Lung (tissue), 11 donors: ENCODE measurements at regions not wholly inside any gene's neighbourhood (a gene's known extent, or its start where the extent isn't known, plus 50 kb on each side); places are given as distances from the start of the nearest gene placed in this dataset.

Experiments
- ATAC-seq: fragments of 200-7000 bp; cut with Tn5 transposase; one replicate; pipeline ENCODE4 v1.9.1; 2020; ENCODE audit warnings: moderate number of reproducible peaks; ENCODE audit not compliant: insufficient read depth, low FRiP score
- DNase-seq, 3 donors: peaks; one replicate each; pipeline ENCODE4 v3.0.0-alpha.2; 2013 to 2017
- H3K27ac ChIP-seq, 2 donors: one replicate each; pipeline ENCODE4 v1.5.1; 2013; ENCODE audit warnings: mild to moderate bottlenecking in 2 of 2, moderate library complexity in 2 of 2, control low read depth in 1 of 2, inconsistent platforms in 1 of 2, low read depth in 1 of 2, low read length in 1 of 2
- H3K27me3 ChIP-seq, 3 donors: one replicate each; pipeline ENCODE4 v1.5.1; 2013; ENCODE audit warnings: low read length in 2 of 3; ENCODE audit not compliant: control insufficient read depth in 3 of 3, insufficient read depth in 3 of 3
- H3K36me3 ChIP-seq, 4 donors: one replicate each; pipeline ENCODE4 v1.5.1; 2013; ENCODE audit warnings: low read length in 4 of 4, mild to moderate bottlenecking in 1 of 4, moderate library complexity in 1 of 4; ENCODE audit not compliant: control insufficient read depth in 4 of 4, insufficient read depth in 4 of 4
- H3K4me1 ChIP-seq, 5 donors: one replicate each; pipeline ENCODE4 v1.5.1; 2013; ENCODE audit warnings: low read length in 5 of 5, mild to moderate bottlenecking in 2 of 5, moderate library complexity in 1 of 5; ENCODE audit not compliant: control insufficient read depth in 5 of 5, insufficient read depth in 5 of 5
- H3K4me3 ChIP-seq: one replicate; pipeline ENCODE4 v1.5.1; 2013; ENCODE audit warnings: mild to moderate bottlenecking, control low read depth, moderate library complexity
- H3K9ac ChIP-seq, 2 donors: one replicate each; pipeline ENCODE4 v1.5.1; 2013; ENCODE audit warnings: low read length in 2 of 2, control low read depth in 1 of 2; ENCODE audit not compliant: insufficient read depth in 1 of 2
- H3K9me3 ChIP-seq, 4 donors: one replicate each; pipeline ENCODE4 v1.5.1; 2013; ENCODE audit warnings: low read length in 3 of 4, mild to moderate bottlenecking in 1 of 4, moderate library complexity in 1 of 4; ENCODE audit not compliant: control insufficient read depth in 4 of 4, insufficient read depth in 3 of 4
- WGBS, 2 donors: extraction: QIAGEN DNeasy Blood & Tissue Kit; methylation state at CpG; one replicate each; pipeline ENCODE4 v1.1.7; 2013; 5-methylcytosine and 5-hydroxymethylcytosine counted together
- TF ChIP-seq, protein P1 (sequence below): IDR thresholded peaks from 2 replicates; pipeline ENCODE4 v1.5.1; 2012; ENCODE audit warnings: mild to moderate bottlenecking; ENCODE audit errors: control extremely low read depth, extremely low read depth
- donor health status: control.
- donor health status: control.
- donor health status: Bipolar disorder and iron deficiency.
- donor health status: healthy.
- donor health status: DM: yes; HTN: yes; CAD: no.

- Histone ChIP-seq H3K4me1 (no peaks in the 10 kb centered on the region), H3K4me3 (no peak overlapping the region), H3K36me3 (no peaks in the 10 kb centered on the region), H3K9me3 (no peaks in the 10 kb centered on the region), H3K27ac (no peak overlapping the region), H3K27me3 (peaks cover 0 to 6% (median 0%) of the 10 kb centered on the region in 3 donors), H3K9ac (no peak overlapping the region)
- TF ChIP-seq, protein P1, sequence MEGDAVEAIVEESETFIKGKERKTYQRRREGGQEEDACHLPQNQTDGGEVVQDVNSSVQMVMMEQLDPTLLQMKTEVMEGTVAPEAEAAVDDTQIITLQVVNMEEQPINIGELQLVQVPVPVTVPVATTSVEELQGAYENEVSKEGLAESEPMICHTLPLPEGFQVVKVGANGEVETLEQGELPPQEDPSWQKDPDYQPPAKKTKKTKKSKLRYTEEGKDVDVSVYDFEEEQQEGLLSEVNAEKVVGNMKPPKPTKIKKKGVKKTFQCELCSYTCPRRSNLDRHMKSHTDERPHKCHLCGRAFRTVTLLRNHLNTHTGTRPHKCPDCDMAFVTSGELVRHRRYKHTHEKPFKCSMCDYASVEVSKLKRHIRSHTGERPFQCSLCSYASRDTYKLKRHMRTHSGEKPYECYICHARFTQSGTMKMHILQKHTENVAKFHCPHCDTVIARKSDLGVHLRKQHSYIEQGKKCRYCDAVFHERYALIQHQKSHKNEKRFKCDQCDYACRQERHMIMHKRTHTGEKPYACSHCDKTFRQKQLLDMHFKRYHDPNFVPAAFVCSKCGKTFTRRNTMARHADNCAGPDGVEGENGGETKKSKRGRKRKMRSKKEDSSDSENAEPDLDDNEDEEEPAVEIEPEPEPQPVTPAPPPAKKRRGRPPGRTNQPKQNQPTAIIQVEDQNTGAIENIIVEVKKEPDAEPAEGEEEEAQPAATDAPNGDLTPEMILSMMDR: no peak
- WGBS, 2 donors: 64 to 83% methylated on average over 1 of the region's 1 CpG
- DNase-seq (no peak), ATAC-seq (no peak)
These were observed 893.0 kb downstream of the UQCRFS1 start for GRCh38 chr19:28319918-28320317.

- peaks cover 0 to under 1% (median 0%) of the 10 kb centered on the region in 5 donors for H3K4me1 ChIP-seq
- H3K27ac ChIP-seq: no peak overlapping the region
- H3K4me3 ChIP-seq: no peak overlapping the region
- no peak for ATAC-seq
- no peak overlapping the region for H3K9ac ChIP-seq
- H3K27me3 ChIP-seq: peaks cover 0 to 6% (median 0%) of the 10 kb centered on the region in 3 donors
- TF ChIP-seq, protein P1: no peak
- no peaks in the 10 kb centered on the region for H3K9me3 ChIP-seq
- no peak for DNase-seq
- 41% methylated on average over 2 of the region's 2 CpGs for WGBS, 2 donors
- H3K36me3 ChIP-seq: no peaks in the 10 kb centered on the region
These were observed 893.7 kb downstream of the UQCRFS1 start for GRCh38 chr19:28319227-28319626.

- H3K4me3 ChIP-seq: no peak overlapping the region
These were observed 894.3 kb downstream of the UQCRFS1 start for GRCh38 chr19:28318469-28319179.

More at GRCh38 chr19:28318469-28319179, 894.3 kb downstream of the UQCRFS1 start:
- ATAC-seq: no peak
- no peak overlapping the region for H3K27ac ChIP-seq
- TF ChIP-seq, protein P1: no peak
- WGBS, 2 donors: 66 to 74% methylated on average over 9 of the region's 9 CpGs
- no peak for DNase-seq
- peaks cover 0 to 6% (median 0%) of the 10 kb centered on the region in 3 donors for H3K27me3 ChIP-seq
- no peaks in the 10 kb centered on the region for H3K36me3 ChIP-seq
- H3K9ac ChIP-seq: no peak overlapping the region
- peaks cover 0 to 6% (median 0%) of the 10 kb centered on the region in 5 donors for H3K4me1 ChIP-seq
- no peaks in the 10 kb centered on the region for H3K9me3 ChIP-seq
